HPDE6-E6E7 (cell line): ENCODE measurements at regions not wholly inside any gene's neighbourhood (a gene's known extent, or its start where the extent isn't known, plus 50 kb on each side); places are given as distances from the start of the nearest gene placed in this dataset.

Source experiments
- DNase-seq: peaks from one replicate; pipeline ENCODE4 v3.0.0; 2011; ENCODE audit warnings: missing footprints; ENCODE audit errors: extremely low spot score

GRCh38 chr15:39176030-39176429, 404.8 kb upstream of the THBS1 start:
- no peak for DNase-seq

- peak; percentile 74 for DNase-seq
These were observed 403.3 kb upstream of the THBS1 start for GRCh38 chr15:39177561-39177960.

DNA sequence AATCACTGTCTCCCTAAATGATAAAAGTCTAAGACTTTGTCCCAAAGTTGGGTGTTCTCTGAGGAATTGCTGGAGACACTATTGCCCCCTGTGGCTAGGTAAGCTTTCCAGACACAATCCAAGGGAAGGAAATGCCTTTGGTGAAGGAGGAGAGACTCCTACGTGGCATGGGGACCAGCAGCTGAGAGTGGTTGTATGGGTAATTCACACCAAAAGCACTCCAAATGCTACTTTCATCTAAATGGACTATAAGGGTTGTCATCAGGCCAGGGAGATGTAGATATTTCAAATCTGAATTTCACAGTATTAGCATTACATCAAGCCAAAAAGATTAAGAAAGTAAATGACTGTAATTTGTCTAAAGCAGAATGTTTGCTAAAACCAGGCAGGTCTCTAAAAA, 400.8 kb upstream of the THBS1 start:
- DNase-seq = no peak

- no peak for DNase-seq
These were observed 400.4 kb upstream of the THBS1 start for GRCh38 chr15:39180483-39180933.

- DNase-seq = no peak
These were observed 399.7 kb upstream of the THBS1 start for GRCh38 chr15:39181056-39181747.

GRCh38 chr15:39181940-39182339, 398.9 kb upstream of the THBS1 start:
- DNase-seq = no peak

DNA sequence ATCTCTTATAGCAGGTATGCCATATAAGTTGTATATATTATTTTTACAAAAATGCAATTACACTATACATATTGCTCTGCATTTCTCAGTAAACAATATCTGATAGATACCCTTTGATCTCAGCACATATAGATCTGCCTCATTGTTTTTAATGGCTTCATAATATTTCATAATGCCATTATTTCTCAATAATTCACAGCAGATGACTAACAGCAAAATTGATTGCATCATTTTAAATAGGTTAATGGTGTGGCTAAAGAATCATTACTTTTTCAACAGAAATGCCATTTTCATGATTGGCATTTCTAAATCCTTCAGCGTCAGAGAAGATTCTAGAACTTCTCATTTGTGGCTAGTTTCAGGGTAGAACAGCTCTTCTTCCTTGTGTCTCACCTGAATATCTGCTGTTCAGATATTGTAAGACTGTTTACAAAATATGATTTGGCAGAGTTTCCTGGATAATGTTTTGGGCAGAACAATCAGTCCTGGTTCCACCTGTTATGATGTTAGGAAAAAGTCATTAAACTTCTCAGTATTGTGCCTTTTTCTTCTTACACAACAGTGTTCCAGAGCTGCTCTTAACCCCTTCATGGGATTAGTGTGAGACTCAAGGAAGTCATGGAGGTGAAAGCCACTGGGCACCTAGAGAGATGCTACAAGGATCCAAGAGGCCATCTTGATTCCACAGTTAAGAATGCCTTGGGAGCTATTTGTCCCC, 397.6 kb upstream of the THBS1 start:
- DNase-seq = no peak

DNA sequence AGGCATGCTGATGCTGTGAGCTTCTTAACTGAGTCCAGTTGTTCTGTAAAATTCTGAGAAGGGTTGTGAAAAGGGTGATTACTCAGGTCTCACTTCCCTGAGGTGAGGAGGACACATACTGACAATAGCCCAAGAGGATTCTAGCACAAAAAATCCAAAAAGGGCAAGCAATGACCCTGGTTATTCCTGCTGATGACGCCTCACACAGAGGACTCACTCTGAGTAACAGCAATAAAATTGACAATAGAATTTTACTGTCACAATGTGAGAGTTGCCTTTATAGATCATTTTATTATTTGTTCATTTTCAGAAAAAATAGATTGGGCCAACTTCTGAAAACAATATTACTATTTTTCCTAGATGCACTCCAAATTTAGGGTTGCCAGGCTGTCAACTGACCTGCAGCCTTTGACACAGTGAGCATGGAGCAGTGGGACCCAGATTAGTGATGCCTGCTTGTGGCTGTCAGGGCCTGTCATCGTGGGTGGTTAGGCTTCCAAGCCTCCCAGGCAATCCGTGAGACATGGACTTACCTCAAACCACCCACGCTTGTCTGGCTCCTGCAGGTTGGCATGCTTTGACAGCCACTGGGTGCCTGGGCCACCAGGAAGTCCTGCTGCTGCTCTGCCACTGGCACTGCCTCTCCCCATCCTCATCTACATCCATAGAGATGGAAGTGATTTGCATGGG, 396.0 kb upstream of the THBS1 start:
- no peak for DNase-seq

DNA sequence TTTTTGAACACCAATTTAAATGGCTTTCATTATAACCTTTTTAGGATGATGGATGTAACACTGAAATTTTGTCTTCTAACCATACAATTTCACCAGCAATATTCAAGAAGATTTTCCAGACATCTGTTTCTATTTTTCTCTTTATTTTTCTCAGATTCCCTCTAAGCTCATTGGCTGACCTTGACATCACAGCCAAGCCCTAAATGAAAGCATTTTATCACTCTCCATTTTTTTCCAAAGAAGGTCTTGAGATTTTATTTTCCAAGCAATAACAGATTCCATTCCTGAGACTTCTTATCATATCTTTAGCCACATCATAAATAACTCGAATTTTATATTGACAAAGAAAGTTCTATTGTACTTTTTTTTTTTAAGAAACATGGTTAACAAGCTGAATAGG, 392.6 kb upstream of the THBS1 start:
- DNase-seq = no peak

DNA sequence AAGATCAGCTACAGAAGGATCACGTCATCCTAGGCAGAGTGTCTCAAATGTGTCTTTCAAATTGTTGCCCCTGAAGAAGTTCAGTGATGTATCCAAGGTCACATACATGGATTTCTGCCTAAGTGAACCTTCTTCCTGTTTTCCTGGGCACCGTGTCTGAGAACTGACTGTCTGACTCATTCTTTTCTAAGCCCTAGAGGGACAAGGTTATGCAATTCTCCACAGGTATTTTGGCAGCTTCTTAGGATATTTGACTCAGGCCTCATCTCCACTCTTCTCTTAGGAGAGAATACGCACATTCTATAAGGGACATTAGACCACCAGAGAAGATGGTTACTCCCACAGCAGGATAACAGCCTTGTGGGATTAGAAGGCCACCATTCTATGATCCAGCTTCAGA, 391.9 kb upstream of the THBS1 start:
- peak; percentile 74 for DNase-seq

- no peak for DNase-seq
These were observed 389.0 kb upstream of the THBS1 start for GRCh38 chr15:39191871-39192291.

- DNase-seq = no peak
These were observed 388.5 kb upstream of the THBS1 start for GRCh38 chr15:39192351-39192750.

- DNase-seq = no peak
These were observed 387.8 kb upstream of the THBS1 start for GRCh38 chr15:39192979-39193560.

DNA sequence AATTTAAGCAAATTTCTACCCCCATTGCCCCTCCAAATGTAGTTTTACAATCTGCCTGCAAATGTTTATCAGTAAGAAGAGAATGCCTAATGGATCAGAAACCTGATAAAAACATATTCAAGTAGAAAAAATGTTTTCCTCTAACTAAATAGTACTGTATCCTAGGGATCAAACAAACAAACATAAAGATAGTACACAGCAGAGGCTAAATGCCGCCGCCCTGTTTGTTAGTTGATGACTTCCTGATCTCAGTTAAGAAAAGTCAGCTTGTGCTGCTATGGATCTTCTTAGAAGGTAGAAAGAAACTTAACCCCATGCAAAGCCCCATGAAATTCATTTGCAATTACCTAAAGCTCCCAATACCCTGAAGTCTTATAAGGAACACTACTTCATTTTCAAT, 387.3 kb upstream of the THBS1 start:
- no peak for DNase-seq

DNA sequence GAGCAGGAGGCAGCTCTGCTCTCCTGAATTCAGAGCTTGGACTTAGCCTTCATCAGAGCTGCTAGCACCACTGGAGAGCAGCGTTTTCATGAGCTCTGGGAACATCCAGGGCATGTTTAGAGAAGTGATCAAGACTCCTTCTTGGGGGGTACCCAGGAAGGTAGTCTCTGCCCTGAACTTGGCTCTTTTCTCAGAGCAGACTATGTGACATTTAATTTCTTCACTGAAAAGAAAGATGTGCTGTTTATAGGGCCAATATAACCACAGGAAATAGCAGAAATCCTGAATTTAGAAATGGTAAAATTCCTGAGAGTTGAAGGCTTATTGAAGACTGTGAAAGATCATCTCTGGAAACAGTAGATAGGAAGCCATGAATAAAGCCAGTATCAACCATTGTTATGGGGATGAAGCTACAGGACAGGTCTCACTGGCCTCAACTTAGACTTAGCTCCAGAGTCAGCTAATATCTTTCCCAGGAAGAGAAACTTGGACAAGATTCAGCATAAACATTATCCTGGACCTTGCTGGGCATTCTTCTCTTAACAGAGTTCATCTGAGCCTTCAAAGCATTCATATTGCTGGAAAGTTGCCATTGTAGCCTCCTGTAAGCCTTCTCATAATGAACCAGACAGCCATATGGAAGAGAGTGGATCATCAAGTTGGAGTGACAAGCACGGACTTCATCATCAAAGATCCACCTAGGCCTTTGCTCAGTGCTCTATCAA, 386.6 kb upstream of the THBS1 start:
- DNase-seq = no peak

DNA sequence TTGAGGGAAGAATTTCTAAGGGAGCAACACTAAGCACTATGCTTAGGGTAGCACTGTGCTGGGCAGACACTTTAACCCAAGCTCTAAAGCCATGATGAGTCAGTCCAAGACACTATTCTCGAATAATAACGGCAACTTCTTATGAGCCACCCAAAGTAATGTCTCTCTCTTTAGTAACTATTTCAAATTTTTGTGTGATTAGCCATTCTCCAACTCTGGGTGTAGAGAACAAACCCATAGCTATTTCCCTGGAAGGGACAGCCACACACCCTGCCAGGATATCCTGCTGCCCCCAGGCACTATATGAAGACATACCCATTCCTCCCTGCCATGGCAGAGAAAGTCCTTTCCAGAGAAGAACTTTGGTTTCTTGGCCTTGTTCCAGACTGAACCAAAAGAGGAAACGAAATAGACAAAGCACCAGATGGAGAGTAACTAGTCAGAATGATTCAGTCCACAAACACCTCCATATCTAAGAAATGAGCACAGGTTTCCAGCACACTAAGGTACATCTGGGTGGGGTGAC, 384.9 kb upstream of the THBS1 start:
- DNase-seq = peak; percentile 81

DNA sequence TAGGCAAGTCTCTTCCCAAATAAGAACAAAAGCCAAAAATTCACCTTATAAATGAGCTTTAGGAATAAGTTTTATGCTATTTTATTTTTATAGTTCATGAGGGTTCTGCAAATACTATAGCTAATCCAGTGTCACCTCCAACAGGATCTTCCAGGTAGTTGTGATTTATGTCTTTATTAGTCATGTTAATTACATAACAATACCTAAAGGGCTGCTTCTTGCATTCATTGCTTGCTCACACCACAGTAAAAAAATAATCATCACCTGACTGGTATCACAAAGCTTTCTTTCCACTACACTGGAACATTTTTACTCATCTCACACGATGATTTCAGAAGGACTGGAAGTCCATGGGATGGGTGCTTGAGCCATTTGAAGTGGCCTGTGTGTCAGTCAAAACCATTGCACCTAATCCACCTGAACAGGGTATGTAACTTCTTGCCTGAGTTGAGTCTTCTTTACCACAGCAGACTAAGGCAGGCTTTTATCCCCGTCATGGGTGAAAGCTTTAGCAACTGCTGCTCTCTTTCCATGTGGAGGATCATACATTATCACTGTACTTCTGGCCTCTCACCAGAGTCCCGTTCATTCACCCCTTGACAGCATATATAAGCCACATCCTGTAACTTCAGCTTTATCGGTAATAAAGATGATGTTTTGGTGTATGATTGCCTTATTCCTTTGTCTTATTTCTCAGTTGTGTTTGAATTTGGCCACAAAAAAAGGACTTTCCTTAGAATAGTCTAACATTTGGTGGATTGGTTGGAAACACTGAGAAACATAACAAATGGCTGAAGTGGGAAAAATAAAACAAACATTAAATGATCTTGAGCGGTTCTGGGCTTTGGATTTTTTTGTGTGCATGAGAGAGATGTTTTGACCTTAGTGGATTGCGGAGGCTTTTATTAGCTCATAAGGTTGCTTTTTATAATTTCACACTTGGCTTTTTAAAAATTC, 382.6 kb upstream of the THBS1 start:
- DNase-seq = no peak

DNA sequence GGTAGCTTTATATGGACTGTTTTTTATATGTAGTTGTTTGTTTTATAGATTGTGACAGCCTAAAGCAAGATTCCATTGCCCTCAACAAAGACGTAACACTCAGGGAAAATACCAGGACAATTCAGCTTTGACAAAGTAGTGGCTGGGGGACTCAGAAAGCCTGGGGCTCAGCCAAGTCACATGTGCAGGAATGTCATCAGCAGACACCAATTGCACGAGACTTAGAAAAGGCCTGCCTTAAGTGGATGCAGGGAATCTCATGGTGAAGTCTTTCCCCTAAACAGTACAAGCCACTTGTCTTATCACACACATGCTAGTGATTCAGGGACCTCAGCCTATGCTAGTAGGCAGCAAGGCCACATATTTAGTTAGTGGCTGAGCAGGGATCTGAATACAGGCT, 381.8 kb upstream of the THBS1 start:
- no peak for DNase-seq

DNA sequence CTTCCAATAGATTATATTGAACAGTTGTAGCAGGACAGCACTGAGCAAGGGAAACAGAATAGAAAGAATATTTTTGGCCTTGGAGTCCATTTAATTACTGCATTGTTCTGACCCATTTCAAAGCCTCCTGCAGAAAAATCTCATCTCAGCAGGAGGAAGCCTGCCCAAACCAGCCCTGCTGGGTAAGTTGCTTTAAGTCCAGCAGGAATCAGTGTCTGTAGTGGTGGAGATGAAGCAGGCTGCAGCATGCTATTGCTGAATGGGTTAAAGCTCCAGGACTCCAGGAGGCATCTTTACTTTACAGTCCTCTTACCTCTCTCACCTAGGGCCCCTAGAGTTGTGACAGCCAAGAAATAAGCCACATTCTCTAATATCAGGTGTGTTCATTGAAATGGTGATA, 380.3 kb upstream of the THBS1 start:
- no peak for DNase-seq

DNA sequence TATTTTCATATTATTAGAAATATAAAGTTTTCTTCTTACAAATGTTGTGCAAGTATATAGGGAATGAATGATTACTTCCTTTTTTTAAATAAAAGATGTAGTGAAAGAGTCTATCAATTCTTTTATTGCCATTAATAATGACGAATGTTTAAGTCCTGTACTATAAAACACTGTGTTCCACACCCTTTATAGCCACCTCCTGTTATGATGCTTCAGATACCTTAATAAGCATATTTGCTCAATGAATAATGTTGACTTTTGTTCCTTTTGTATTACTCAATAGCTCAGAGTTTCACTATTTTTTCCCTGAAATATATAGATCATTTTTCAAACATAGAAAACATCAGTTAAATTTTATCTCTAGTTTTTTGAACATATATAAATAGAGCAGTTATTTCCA, 378.2 kb upstream of the THBS1 start:
- no peak for DNase-seq
